ENCODE measurements at regions not wholly inside any gene's neighbourhood (a gene's known extent, or its start where the extent isn't known, plus 50 kb on each side); places are given as distances from the start of the nearest gene placed in this dataset.

- Histone ChIP-seq H3K4me1 (ENCODE audit: insufficient read depth, low read length) (no peaks in the 10 kb centered on the region), H4K20me1 (ENCODE audit: control insufficient read depth, insufficient read depth, insufficient read length) (no peaks in the 10 kb centered on the region), H2BK5ac (ENCODE audit: insufficient read length, low read length) (no peak overlapping the region), H2BK12ac (ENCODE audit: insufficient read length, low read depth, low read length) (no peak overlapping the region), H3K27me3 (ENCODE audit: insufficient read depth, low read length) (no peaks in the 10 kb centered on the region), H2AK5ac (ENCODE audit: insufficient read length, low read length) (no peak overlapping the region), H3K9ac (ENCODE audit: extremely low read depth, insufficient read length, low read length) (no peak overlapping the region), H3K27ac (ENCODE audit: insufficient read length, low read depth, low read length) (no peak overlapping the region), H3K79me1 (ENCODE audit: insufficient read depth, low read depth, low read length, poor library complexity, severe bottlenecking) (no peaks in the 10 kb centered on the region), H2BK15ac (ENCODE audit: low read depth, low read length) (no peak overlapping the region), H3K14ac (ENCODE audit: insufficient read depth, low read length) (no peak overlapping the region), H3T11ph (ENCODE audit: low read length) (no peak overlapping the region), H3K23me2 (ENCODE audit: insufficient read length, low read depth, low read length, poor library complexity, severe bottlenecking) (no peaks in the 10 kb centered on the region), H2BK20ac (ENCODE audit: low read depth, low read length, poor library complexity, severe bottlenecking) (no peak overlapping the region), H3K23ac (ENCODE audit: insufficient read length, low read depth, low read length) (no peak overlapping the region), H2BK120ac (ENCODE audit: low read depth, low read length, poor library complexity, severe bottlenecking) (no peak overlapping the region), H3K56ac (ENCODE audit: insufficient read length, low read depth, low read length) (no peak overlapping the region), H4K91ac (ENCODE audit: insufficient read length, low read depth, low read length) (no peak overlapping the region), H3K4me2 (ENCODE audit: insufficient read depth, insufficient read length, low read length) (no peak overlapping the region), H2AFZ (ENCODE audit: low read length) (no peak overlapping the region), H4K5ac (ENCODE audit: insufficient read length, low read depth, low read length) (no peak overlapping the region), H4K8ac (replicated peaks; ENCODE audit: insufficient read length, low read depth, low read length) (no peak overlapping the region), H3K79me2 (ENCODE audit: insufficient read depth, low read length) (no peaks in the 10 kb centered on the region), H3K4ac (ENCODE audit: low read depth, low read length) (no peak overlapping the region), H3K18ac (ENCODE audit: insufficient read length, low read depth, low read length) (no peak overlapping the region), H3K9me3 (ENCODE audit: control insufficient read depth, low read depth, low read length) (no peaks in the 10 kb centered on the region)
- Mint-ChIP-seq H3K36me3 (ENCODE audit: insufficient read depth in 1 of 3, low read depth in 3 of 3) (peaks cover 6 to 22% (median 13%) of the 10 kb centered on the region in 3 experiments; a peak in 6 of 7 replicates), H3K4me1 (peaks cover 2 to 3% of the 10 kb centered on the region in 2 experiments; a peak in 2 of 4 replicates), H3K4me3 (no peak overlapping the region), H3K27me3 (ENCODE audit: low read depth) (no peaks in the 10 kb centered on the region), H3K27ac (no peak overlapping the region; a peak in 1 of 7 replicates), H3K9me3 (peaks cover 15% of the 10 kb centered on the region in 2 experiments; a peak in 4 of 5 replicates)
- TF ChIP-seq CTCF (conservative IDR thresholded peaks at IDR 0.05) = no peak
- no CpG with 5 or more reads among the region's 3 CpGs for WGBS (ENCODE audit: extremely low coverage, insufficient read length, low lambda C conversion rate)
- DNase-seq = no peak
Measured at GRCh38 chr7:83708531-83708930, 59.6 kb upstream of the SEMA3E start.

All from H9 (cell line).